ENCODE measurements at regions not wholly inside any gene's neighbourhood (a gene's known extent, or its start where the extent isn't known, plus 50 kb on each side); places are given as distances from the start of the nearest gene placed in this dataset.
A peak's percentile ranks its signal among the peaks of the same experiment; 100 is the strongest.

- DNase-seq = no peak
Measured at GRCh38 chr2:128784626-128785306, 466.1 kb upstream of the HS6ST1 start.

- DNase-seq = no peak
Measured at GRCh38 chr2:128786316-128786715, 467.6 kb upstream of the HS6ST1 start.

- no peak for DNase-seq
Measured at GRCh38 chr2:128786741-128787478, 468.2 kb upstream of the HS6ST1 start.

- DNase-seq = no peak
Measured at GRCh38 chr2:128787616-128788015, 468.9 kb upstream of the HS6ST1 start.

GRCh38 chr2:128788636-128789220, 470.1 kb upstream of the HS6ST1 start:
- no peak for DNase-seq

GRCh38 chr2:128789221-128789620, 470.6 kb upstream of the HS6ST1 start:
- DNase-seq = no peak

GRCh38 chr2:128789776-128790455, 471.2 kb upstream of the HS6ST1 start:
- DNase-seq = no peak

GRCh38 chr2:128790541-128791001, 471.9 kb upstream of the HS6ST1 start:
- no peak for DNase-seq

GRCh38 chr2:128791120-128791984, 472.7 kb upstream of the HS6ST1 start:
- DNase-seq = no peak

GRCh38 chr2:128791985-128792320, 473.3 kb upstream of the HS6ST1 start:
- no peak for DNase-seq

GRCh38 chr2:128792476-128793054, 473.9 kb upstream of the HS6ST1 start:
- no peak for DNase-seq

GRCh38 chr2:128793404-128793803, 474.7 kb upstream of the HS6ST1 start:
- no peak for DNase-seq

GRCh38 chr2:128794285-128794684, 475.6 kb upstream of the HS6ST1 start:
- DNase-seq = no peak

GRCh38 chr2:128796321-128796720, 477.7 kb upstream of the HS6ST1 start:
- no peak for DNase-seq

GRCh38 chr2:128797092-128797491, 478.4 kb upstream of the HS6ST1 start:
- DNase-seq = no peak

- DNase-seq = no peak
Measured at GRCh38 chr2:128797533-128797932, 478.9 kb upstream of the HS6ST1 start.

GRCh38 chr2:128797937-128798336, 479.3 kb upstream of the HS6ST1 start:
- no peak for DNase-seq

- no peak for DNase-seq
Measured at GRCh38 chr2:128798502-128799283, 480.0 kb upstream of the HS6ST1 start.

- no peak for DNase-seq
Measured at GRCh38 chr2:128799284-128799552, 480.6 kb upstream of the HS6ST1 start.

GRCh38 chr2:128799730-128800129, 481.1 kb upstream of the HS6ST1 start:
- no peak for DNase-seq

GRCh38 chr2:128801576-128801975, 482.9 kb upstream of the HS6ST1 start:
- DNase-seq = no peak

- DNase-seq = peak; percentile 93
Measured at GRCh38 chr2:128803222-128803621, 484.6 kb upstream of the HS6ST1 start.

Measured in DMS79 (cell line).